DOHH2 (cell line): ENCODE measurements at regions not wholly inside any gene's neighbourhood (a gene's known extent, or its start where the extent isn't known, plus 50 kb on each side); places are given as distances from the start of the nearest gene placed in this dataset.

Experiments used
- CTCF ChIP-seq: fragments of 200-600 bp; sonication (generic); IDR thresholded peaks from one replicate; pipeline ENCODE4 v1.5.1; 2014; ENCODE audit warnings: antibody characterized with exemption, mild to moderate bottlenecking, low read depth, low read length; ENCODE audit not compliant: poor library complexity, severe bottlenecking
- EZH2phosphoT487 ChIP-seq: fragments of 200-600 bp; sonication (generic); IDR thresholded peaks from 2 replicates; pipeline ENCODE4 v1.6.1; 2017; ENCODE audit warnings: borderline replicate concordance, mild to moderate bottlenecking, antibody characterized with exemption, low read length, moderate library complexity, mixed read lengths

GRCh38 chr4:132056496-132056895, 1092.6 kb upstream of the PCDH10 start:
- TF ChIP-seq CTCF, result no peak
- no peak for TF ChIP-seq EZH2phosphoT487
